ENCODE measurements at regions not wholly inside any gene's neighbourhood (a gene's known extent, or its start where the extent isn't known, plus 50 kb on each side); places are given as distances from the start of the nearest gene placed in this dataset.
"Not testable (repeated sequence)": the region's sequence is repeated elsewhere in the genome, so short reads cannot be mapped to it uniquely, and the experiment has no call there.

GRCh38 chr3:187795207-187795960 lies 50.1 kb upstream of the BCL6 start:
- no peak for DNase-seq (ENCODE audit: low spot score)

DNA sequence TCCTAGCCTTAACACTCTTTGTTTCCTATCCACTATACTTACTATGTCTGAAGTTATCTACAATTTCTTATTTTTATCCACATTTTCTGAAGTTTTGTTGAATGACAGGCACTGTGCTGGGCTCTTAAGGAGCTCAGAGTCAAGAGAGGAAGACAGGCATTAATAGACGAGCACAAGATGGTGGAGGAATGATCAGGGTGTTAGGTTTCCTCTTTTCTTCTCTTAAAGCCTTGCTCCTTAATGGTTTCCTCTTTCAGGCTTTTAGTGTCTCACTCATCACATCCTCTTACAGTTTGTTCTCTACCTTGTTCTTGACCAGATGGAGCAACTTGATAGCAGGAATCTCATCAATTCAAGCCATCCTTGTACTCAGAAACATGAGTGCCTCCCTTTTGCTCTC lies 52.9 kb upstream of the BCL6 start:
- DNase-seq (ENCODE audit: low spot score), result no peak

- no peak for DNase-seq (ENCODE audit: low spot score)
Measured at GRCh38 chr3:187798531-187799530, 53.6 kb upstream of the BCL6 start.

DNA sequence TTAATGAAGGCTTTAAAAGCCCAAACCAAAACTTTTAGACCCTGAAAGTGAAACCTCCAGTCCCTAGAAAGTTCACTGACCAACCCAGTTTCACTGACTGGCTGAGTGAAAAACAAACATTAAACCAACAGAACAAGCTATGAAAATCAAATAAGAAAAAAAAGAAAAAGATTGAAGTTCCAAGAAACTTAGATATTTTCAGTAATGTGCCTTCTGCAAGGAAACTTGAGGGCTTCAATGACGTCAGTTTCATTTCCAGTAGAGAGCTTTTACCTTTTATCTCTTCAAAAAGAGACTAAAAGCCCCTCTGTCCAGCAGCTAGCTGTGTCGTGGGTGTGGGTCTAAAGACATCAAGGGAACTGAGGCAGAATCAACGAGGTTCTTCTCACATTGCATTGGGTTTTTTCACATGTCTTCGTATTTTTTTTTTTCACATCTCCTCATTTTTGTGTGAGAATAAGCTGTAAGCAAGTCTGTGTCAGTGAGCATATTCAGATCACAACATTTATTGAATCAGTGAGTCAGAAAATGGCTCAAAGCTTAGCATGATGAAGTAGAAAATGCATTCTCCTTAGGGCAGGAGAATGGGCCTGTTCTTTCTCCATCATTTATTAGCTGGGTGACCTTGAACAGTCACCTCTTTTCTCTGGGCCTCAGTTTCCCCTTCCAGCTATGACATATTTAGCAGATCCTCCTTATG lies 54.8 kb upstream of the BCL6 start:
- no peak for DNase-seq (ENCODE audit: low spot score)

DNA sequence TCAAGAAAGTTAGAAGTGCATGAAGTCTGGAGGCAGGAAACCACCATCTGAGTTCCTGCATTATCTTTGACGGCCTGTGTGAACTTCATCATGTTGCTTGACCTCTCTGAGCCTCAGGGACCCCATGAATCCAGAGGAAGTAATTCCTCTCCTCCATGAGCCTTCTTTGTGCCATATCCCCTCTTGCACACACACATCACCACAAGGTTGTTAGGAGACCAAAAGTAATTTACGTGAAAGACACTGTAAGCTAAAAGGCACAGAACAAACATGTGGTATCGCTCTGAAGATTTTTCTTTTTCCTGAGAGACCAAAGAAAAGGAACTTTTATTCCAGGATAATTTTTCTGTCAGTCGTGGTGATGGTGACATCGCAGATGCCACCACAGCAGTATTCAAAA lies 55.9 kb upstream of the BCL6 start:
- no peak for DNase-seq (ENCODE audit: low spot score)

GRCh38 chr3:187802203-187802927 lies 57.1 kb upstream of the BCL6 start:
- DNase-seq (ENCODE audit: low spot score), result no peak

DNA sequence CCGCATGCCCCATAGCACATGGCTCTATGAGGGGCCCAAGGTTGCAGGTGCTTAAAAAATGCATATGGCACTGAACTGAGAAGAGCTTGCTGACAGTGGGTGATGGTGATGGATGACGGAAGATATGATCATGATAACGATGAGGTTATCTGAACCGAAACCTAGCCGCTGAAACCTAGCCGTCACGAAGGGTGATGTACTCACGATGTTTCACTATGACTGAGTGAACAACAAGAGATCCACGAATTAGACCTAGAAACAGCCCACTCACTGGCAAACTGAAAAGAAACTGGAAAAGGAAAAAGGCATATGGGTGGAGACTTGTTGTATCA lies 57.6 kb upstream of the BCL6 start:
- peak; percentile 21 for DNase-seq (ENCODE audit: low spot score)

DNA sequence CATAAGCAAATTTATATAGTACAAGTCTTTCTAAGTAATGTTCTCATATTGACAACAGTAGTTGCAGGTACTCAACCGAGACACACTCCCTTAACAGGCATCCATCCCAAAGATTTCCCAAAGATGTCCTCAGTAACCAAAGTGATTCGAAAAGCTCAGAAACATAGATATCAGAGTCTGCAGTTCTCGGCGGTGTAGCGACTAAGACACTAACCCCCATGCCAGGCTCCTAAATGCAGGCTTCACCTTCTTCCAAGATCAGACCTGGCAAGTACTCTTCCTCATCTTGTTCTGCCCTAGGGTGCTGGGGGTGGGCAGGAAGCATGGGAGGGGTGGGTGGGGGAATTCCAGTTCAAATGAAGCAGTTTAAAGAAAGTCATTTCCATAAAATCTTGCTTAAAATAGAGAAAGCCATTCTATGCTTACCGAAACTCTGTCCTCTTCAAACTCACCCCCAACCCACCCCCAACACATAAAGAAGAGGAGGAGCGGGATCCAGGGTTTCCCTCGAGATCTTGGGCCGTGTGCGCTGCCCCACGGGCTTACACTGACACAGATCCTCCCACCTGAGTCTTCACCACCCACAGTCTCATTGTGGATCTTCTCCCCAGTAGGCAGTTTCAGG lies 59.0 kb upstream of the BCL6 start:
- no peak for DNase-seq (ENCODE audit: low spot score)

DNA sequence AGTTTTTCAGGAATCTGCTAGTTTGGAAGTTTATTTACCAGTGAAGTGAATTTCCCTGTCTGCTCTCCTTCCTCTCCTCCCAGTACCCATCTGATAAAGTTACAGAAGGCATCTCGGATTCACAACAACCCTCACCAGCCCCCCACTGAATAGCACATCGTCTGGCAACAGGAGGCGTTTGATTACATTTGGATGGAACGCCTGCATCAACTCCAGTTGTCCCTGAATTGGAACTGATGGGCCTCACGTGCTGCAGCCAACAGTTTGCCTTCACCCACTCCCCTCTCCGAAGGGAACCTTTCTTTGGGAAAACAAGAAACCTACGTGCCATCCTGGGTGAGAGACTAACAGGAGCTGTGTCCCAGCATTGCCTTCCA lies 59.5 kb upstream of the BCL6 start:
- no peak for DNase-seq (ENCODE audit: low spot score)

- DNase-seq (ENCODE audit: low spot score), result no peak
Measured at GRCh38 chr3:187805774-187806173, 60.5 kb upstream of the BCL6 start.

DNA sequence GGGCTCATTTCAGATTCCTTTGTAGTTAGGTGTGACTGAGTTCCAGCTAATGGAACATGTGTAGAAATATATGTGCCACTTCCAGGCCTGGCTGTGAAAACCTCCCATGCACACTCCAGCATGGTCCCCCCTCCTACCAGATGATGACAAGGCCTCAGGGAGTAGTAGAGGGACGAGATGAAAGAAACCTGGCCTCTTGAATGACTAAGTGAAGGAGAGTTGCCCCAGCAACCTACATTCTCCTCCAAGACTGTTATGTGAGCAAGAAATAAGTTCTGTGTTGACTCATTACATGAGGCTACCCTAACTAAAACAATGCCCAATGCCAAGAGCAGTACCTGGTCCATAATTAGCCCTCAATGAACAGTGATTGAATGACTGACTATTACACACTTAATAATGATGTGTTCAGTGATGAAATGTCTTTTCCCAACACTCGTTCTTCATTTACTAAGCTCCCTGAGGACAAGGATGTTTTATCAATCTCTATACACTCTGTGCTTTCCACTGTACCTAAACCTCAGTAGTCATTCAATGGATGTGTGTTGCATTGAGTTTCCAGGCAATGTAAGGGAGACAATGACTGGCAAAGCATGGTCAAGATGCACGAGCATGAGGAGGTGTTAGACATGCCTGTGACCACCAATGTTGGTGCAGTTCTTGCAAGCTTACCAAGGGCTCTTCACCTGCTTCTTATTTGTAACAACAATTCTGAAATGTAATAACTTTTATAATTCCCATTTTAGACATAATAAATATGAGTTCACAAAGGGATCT lies 62.0 kb upstream of the BCL6 start:
- DNase-seq (ENCODE audit: low spot score), result no peak

GRCh38 chr3:187808527-187808895 lies 63.2 kb upstream of the BCL6 start:
- DNase-seq (ENCODE audit: low spot score), result no peak

DNA sequence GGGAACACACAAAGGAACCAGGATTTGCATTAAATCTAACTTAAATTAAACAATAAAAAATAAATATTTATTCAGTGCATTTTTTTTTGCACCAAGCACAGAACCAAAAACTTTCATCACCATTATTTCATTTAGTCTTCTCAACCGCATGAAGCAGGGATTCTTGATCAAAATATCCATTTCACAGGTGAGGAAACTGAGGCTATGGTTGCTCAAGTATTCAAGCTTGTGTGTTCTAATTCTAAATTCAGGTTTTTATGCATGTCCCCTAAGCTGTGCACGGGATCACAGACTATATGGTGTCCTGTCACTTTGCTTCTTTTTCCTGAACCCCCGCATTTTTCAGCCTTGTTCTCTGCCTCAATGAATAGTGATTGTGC lies 64.3 kb upstream of the BCL6 start:
- no peak for DNase-seq (ENCODE audit: low spot score)

DNA sequence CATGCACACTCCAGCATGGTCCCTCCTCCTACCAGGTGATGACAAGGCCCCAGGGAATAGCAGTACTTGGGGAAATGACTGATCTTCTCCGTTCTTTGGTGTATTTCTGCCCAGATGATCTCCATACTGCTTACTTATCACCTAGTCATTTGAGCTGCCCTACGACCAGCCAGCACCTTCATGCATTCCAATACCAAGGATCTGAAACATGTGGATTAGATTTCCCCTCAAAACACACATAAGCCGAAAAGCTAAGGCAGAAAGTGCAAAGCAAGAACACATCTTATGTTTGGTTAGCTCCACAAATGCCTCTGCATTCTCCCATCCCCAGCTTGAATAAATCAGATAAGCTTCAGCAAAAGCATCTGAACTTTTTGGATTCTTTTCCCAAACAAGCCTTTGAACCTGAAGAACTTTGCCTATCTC lies 64.8 kb upstream of the BCL6 start:
- DNase-seq (ENCODE audit: low spot score), result no peak

DNA sequence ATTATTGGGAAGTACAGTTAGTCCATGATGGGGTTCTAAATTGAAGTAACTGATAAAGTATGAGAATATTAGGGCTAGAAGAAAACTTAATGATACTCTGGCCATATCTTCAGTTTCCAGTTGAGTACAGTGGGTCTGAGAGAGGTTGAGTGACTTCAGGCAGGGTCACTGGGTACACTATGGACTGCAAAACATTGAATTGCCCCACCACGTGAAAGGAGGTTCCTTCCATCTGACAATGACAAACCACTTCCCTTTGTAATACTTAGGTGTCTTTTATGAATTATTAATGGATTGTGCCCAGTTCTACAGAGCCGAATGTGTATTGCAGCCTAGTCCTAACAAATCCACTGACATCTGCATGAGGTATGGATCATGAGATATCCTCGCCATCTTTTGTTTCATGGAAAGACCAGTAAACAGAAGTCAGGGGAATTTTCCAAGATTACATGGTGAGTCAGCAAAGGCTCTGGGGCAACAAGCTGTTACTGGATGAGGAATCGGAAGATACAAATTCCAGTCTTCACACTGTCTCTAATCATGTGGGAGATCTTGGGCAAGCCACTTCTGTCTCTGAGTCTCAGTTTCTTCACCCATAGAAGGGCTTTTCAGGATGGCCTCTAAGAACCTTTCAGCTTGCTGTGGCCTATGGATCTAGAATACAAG lies 66.5 kb upstream of the BCL6 start:
- no peak for DNase-seq (ENCODE audit: low spot score)

DNA sequence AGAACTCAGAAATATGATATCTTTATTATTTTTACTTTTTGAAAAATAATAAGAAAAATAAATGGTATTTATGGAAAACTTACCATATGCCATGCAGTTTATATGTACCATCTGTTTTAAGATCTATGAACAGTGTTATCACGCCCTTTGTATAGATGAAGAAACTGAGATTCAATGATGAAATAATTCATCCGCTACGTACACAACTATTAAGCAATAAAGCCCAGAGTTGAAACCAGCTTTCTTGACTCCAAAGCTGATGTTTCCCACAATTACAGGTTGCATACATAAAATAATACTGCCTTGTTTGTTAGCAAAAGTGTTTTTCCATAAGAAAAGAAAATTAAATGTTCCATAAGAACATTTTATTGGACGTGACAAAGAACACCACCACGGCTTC lies 67.2 kb upstream of the BCL6 start:
- no peak for DNase-seq (ENCODE audit: low spot score)

DNA sequence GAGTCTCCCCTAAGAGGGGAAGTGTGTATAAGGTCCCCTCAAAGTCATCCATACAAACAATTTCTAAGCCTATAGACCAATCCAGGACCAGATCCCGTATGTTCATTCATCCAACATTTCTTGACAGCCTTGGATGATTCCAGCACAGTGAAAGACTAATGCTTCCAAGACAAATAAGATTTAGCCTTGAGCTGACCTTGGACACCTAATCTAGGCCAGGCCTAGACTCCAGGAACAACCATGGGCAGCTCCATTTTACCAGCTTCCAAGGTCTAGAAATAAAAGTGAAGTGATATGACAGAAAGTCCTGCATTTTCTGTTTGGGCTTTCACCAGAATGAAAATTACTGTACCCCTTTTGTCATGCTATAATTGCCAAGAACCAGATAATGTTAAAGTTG lies 67.9 kb upstream of the BCL6 start:
- no peak for DNase-seq (ENCODE audit: low spot score)

DNA sequence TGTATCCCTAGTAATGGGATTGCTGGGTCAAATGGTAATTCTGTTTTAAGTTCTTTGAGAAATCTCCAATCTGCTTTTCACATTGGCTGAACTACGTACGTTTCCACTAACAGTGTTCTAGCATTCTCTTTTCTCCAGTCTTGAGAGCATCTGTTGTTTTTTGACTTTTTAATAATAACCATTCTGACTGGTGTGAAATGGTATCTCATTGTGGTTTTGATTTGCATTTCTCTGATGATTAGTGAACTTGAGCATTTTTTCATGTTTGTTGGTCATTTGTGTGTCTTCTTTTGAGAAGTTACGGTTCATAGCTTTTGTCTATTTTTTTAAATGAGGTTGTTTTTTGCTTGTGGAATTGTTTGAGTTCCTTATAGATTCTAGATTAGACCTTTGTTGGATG lies 72.5 kb upstream of the BCL6 start:
- not testable (repeated sequence) for DNase-seq (ENCODE audit: low spot score)

DNA sequence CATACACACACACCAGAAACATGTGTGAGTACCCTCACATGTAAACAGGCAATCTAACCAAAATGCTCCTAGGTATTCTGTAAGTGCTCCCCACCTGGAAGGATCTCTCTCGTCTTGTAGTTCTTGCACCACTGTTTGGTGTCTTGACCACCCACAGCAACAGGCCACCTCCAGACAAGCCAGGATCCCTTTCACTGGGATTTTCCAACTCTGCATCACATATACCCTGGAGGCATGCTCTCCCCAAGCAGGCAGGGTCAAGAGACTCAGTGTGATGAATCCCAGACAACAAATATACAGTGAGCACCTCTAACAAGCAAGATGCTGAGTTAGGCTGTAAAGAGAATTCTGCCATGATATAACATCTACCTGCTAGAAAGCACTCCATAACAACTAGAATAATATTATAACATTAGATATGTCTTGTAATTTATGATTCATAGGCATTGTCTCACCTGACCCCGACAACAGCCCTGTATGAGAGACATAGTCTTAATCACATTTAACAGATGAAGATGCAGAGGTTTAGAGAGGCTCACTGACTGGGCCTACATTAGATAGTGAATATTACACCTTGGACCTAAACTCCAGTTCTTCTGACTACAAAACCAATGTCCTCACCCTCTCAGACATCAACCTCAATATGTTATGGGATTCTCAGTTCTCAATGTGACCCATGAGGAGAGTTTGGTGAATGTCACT lies 76.5 kb upstream of the BCL6 start:
- no peak for DNase-seq (ENCODE audit: low spot score)

GRCh38 chr3:187822402-187822801 lies 77.1 kb upstream of the BCL6 start:
- DNase-seq (ENCODE audit: low spot score), result no peak
